Stomach (tissue), 8 donors: ENCODE measurements at regions not wholly inside any gene's neighbourhood (a gene's known extent, or its start where the extent isn't known, plus 50 kb on each side); places are given as distances from the start of the nearest gene placed in this dataset.

ENCODE experiments used
- DNase-seq, 2 donors: peaks; one replicate each; pipeline versions ENCODE4 v3.0.0 to v3.0.0-alpha.2; 2013 to 2019
- H3K27ac ChIP-seq, 5 donors: fragments of 200-600 bp in 4 of 5; sonication (generic) in 4 of 5; one replicate each; pipeline ENCODE4 v1.5.1; 2013 to 2019; ENCODE audit warnings: mild to moderate bottlenecking in 1 of 5, moderate library complexity in 1 of 5
- H3K27me3 ChIP-seq, 3 donors: fragments of 200-600 bp; sonication (generic); one replicate each; pipeline ENCODE4 v1.5.1; 2017 to 2019; ENCODE audit warnings: mixed run types in 1 of 3
- H3K36me3 ChIP-seq, 4 donors: fragments of 200-600 bp; sonication (generic); 1 replicate in 3 of 4; 2 replicates in 1 of 4; pipeline ENCODE4 v1.5.1; 2016 to 2019
- H3K4me1 ChIP-seq, 4 donors: fragments of 200-600 bp; sonication (generic); one replicate each; pipeline ENCODE4 v1.5.1; 2016 to 2019
- H3K4me3 ChIP-seq, 4 donors: fragments of 200-600 bp; sonication (generic) in 3 of 4; one replicate each; pipeline ENCODE4 v1.5.1; 2016 to 2019; ENCODE audit warnings: mild to moderate bottlenecking in 1 of 4
- H3K9me3 ChIP-seq, 4 donors: fragments of 200-600 bp; sonication (generic); one replicate each; pipeline ENCODE4 v1.5.1; 2016 to 2019
- CTCF ChIP-seq, 7 experiments: fragments of 450-650 bp in 4 of 7; fragments of 200-600 bp in 3 of 7; sonication (generic) in 3 of 7; IDR thresholded peaks; one replicate each; pipeline ENCODE4 v1.5.1; 2016 to 2019; ENCODE audit warnings: antibody characterized with exemption in 7 of 7, control low read depth in 2 of 7, mild to moderate bottlenecking in 1 of 7
- EP300 ChIP-seq: sonication (generic); formaldehyde crosslinking; IDR thresholded peaks from one replicate; pipeline ENCODE4 v1.6.1; 2017; ENCODE audit warnings: antibody characterized with exemption
- POLR2A ChIP-seq, 4 donors: fragments of 450-650 bp; IDR thresholded peaks; one replicate each; pipeline ENCODE4 v1.6.1; 2016; ENCODE audit warnings: antibody characterized with exemption in 4 of 4, control low read depth in 2 of 4, mild to moderate bottlenecking in 1 of 4, moderate library complexity in 1 of 4
- POLR2AphosphoS5 ChIP-seq, 3 donors: sonication (generic); formaldehyde crosslinking; IDR thresholded peaks; one replicate each; pipeline ENCODE4 v1.6.1; 2016; ENCODE audit warnings: antibody characterized with exemption in 3 of 3
- WGBS, 5 donors: extraction: QIAGEN DNeasy Blood & Tissue Kit in 3 of 5; methylation state at CpG; one replicate each; pipeline versions ENCODE4 v1.1.5 to v1.1.7; 2013 to 2018; 5-methylcytosine and 5-hydroxymethylcytosine counted together
- intact Hi-C: fragments of 100-400 bp; cut with DNase I; formaldehyde crosslinking; loops from one replicate; pipeline ENCODE4 v1.15.1; 2023; ENCODE audit warnings: low total_unique reads
- donor health status: healthy with polysubstance abuse.
- donor health status: Bipolar disorder and iron deficiency.
- donor health status: healthy.

- no peak for TF ChIP-seq POLR2A (IDR thresholded peaks at IDR 0.05)
- TF ChIP-seq EP300 = no peak
- TF ChIP-seq CTCF (IDR thresholded peaks at IDR 0.05) = no peak
- no peak for TF ChIP-seq POLR2AphosphoS5 (IDR thresholded peaks at IDR 0.05)
- Histone ChIP-seq H3K4me3 (no peak overlapping the region), H3K36me3 (no peaks in the 10 kb centered on the region), H3K27ac (no peak overlapping the region), H3K4me1 (no peaks in the 10 kb centered on the region), H3K27me3 (no peaks in the 10 kb centered on the region), H3K9me3 (peaks cover 0 to 8% (median 0%) of the 10 kb centered on the region in 4 donors)
- DNase-seq = no peak
- intact Hi-C loops = no loop called here
These were observed 1157.6 kb upstream of the CELF2 start for GRCh38 chr10:9860045-9860444.

- intact Hi-C loops = no loop called here
- no peaks in the 10 kb centered on the region for H3K27me3 ChIP-seq
- H3K4me3 ChIP-seq = no peak overlapping the region
- 89 to 92% (median 91%) methylated on average over 9 of the region's 9 CpGs for WGBS, 5 donors
- no peak for DNase-seq
- H3K36me3 ChIP-seq = no peaks in the 10 kb centered on the region
- H3K9me3 ChIP-seq = no peaks in the 10 kb centered on the region
- H3K4me1 ChIP-seq = no peaks in the 10 kb centered on the region
- no peak for TF ChIP-seq POLR2A (IDR thresholded peaks at IDR 0.05)
- no peak for TF ChIP-seq EP300
- no peak for TF ChIP-seq CTCF (IDR thresholded peaks at IDR 0.05)
- TF ChIP-seq POLR2AphosphoS5 (IDR thresholded peaks at IDR 0.05) = no peak
- no peak overlapping the region for H3K27ac ChIP-seq
These were observed 1154.0 kb upstream of the CELF2 start for GRCh38 chr10:9863559-9864121.

- WGBS, 5 donors = 68 to 83% (median 73%) methylated on average over 2 of the region's 2 CpGs
- no peak for DNase-seq
- intact Hi-C loops = no loop called here
These were observed 1149.2 kb upstream of the CELF2 start for GRCh38 chr10:9868499-9868898.

GRCh38 chr10:9869205-9869604 is 1148.5 kb upstream of the CELF2 start:
- H3K27me3 ChIP-seq = no peaks in the 10 kb centered on the region
- no peaks in the 10 kb centered on the region for H3K4me1 ChIP-seq
- TF ChIP-seq POLR2A (IDR thresholded peaks at IDR 0.05) (no peak), EP300 (no peak), POLR2AphosphoS5 (IDR thresholded peaks at IDR 0.05) (no peak), CTCF (IDR thresholded peaks at IDR 0.05) (no peak)
- WGBS, 5 donors = 83 to 88% (median 87%) methylated on average over 2 of the region's 2 CpGs
- intact Hi-C loops = no loop called here
- H3K36me3 ChIP-seq = no peaks in the 10 kb centered on the region
- no peak for DNase-seq
- H3K4me3 ChIP-seq = no peak overlapping the region
- H3K9me3 ChIP-seq = no peaks in the 10 kb centered on the region
- no peak overlapping the region for H3K27ac ChIP-seq

More at GRCh38 chr10:9868499-9868898, 1149.2 kb upstream of the CELF2 start:
- Histone ChIP-seq H3K9me3 (no peaks in the 10 kb centered on the region), H3K4me1 (no peaks in the 10 kb centered on the region), H3K27ac (no peak overlapping the region), H3K36me3 (no peaks in the 10 kb centered on the region), H3K27me3 (no peaks in the 10 kb centered on the region), H3K4me3 (no peak overlapping the region)
- no peak for TF ChIP-seq CTCF (IDR thresholded peaks at IDR 0.05)
- no peak for TF ChIP-seq POLR2A (IDR thresholded peaks at IDR 0.05)
- no peak for TF ChIP-seq POLR2AphosphoS5 (IDR thresholded peaks at IDR 0.05)
- no peak for TF ChIP-seq EP300
